Kidney epithelial cell (primary cell): ENCODE measurements at regions not wholly inside any gene's neighbourhood (a gene's known extent, or its start where the extent isn't known, plus 50 kb on each side); places are given as distances from the start of the nearest gene placed in this dataset.
"Not testable (repeated sequence)": the region's sequence is repeated elsewhere in the genome, so short reads cannot be mapped to it uniquely, and the experiment has no call there.

Experiments
- DNase-seq: peaks from one replicate; pipeline ENCODE4 v3.0.0-alpha.2; 2010; ENCODE audit warnings: low read depth
- H3K27me3 ChIP-seq: 2 replicates; pipeline ENCODE4 v1.6.0; 2011; ENCODE audit warnings: low read length; ENCODE audit not compliant: control insufficient read depth, insufficient read depth
- H3K36me3 ChIP-seq: 2 replicates; pipeline ENCODE4 v1.5.1; 2011; ENCODE audit warnings: low read length; ENCODE audit not compliant: control insufficient read depth, insufficient read depth
- H3K4me3 ChIP-seq: 2 replicates; pipeline ENCODE4 v1.5.1; 2011; ENCODE audit warnings: low read depth, mild to moderate bottlenecking, control low read depth, low read length
- TF ChIP-seq, protein P1 (sequence below): IDR thresholded peaks from 2 replicates; pipeline ENCODE4 v1.5.1; 2011; ENCODE audit warnings: mild to moderate bottlenecking, moderate library complexity, low read length, control low read depth, inconsistent platforms; ENCODE audit not compliant: insufficient read depth, poor library complexity, severe bottlenecking

DNA sequence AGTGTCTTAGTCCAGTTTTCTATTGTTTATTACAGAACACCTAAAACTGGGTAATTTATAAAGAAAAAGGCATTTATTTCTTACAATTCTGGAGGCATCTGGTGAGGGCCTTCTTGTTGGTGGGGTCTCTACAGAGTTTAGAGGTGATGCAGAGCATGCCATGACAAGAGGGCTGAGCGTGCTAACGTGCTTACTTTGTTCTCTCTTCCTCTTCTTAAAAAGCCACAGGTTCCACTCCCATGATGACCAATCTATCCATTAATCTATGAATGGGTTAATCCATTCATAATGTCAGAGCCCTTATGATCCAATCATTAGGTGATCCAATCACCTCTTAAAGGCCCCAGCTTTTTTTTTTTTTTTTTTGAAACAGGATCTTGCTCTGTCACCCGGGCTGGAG is 291.5 kb upstream of the GALNTL6 start:
- Histone ChIP-seq H3K36me3 (no peaks in the 10 kb centered on the region), H3K27me3 (no peaks in the 10 kb centered on the region), H3K4me3 (no peak overlapping the region)
- TF ChIP-seq, protein P1, sequence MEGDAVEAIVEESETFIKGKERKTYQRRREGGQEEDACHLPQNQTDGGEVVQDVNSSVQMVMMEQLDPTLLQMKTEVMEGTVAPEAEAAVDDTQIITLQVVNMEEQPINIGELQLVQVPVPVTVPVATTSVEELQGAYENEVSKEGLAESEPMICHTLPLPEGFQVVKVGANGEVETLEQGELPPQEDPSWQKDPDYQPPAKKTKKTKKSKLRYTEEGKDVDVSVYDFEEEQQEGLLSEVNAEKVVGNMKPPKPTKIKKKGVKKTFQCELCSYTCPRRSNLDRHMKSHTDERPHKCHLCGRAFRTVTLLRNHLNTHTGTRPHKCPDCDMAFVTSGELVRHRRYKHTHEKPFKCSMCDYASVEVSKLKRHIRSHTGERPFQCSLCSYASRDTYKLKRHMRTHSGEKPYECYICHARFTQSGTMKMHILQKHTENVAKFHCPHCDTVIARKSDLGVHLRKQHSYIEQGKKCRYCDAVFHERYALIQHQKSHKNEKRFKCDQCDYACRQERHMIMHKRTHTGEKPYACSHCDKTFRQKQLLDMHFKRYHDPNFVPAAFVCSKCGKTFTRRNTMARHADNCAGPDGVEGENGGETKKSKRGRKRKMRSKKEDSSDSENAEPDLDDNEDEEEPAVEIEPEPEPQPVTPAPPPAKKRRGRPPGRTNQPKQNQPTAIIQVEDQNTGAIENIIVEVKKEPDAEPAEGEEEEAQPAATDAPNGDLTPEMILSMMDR, result no peak
- DNase-seq, result no peak

DNA sequence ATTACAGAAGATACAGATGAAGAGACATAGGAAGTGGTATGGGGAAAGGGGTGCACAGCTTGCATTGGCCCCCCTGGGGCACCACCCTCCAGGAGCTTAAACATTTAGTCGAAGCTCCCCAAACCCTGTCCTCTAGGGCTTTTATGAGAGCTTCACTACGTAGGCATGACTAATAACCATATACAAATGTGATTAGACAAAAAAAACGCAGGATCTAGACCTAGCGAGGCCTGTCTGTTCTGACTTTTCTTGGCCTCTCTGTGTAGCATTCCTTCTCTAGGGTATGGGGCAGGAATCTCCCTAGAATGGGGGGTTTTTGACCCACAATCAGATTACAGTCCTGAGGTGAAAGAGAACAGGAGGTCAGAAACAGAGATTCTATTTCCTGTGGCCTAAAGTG is 293.7 kb upstream of the GALNTL6 start:
- Histone ChIP-seq H3K27me3 (no peaks in the 10 kb centered on the region), H3K36me3 (no peaks in the 10 kb centered on the region), H3K4me3 (no peak overlapping the region)
- TF ChIP-seq, protein P1, result no peak
- no peak for DNase-seq

DNA sequence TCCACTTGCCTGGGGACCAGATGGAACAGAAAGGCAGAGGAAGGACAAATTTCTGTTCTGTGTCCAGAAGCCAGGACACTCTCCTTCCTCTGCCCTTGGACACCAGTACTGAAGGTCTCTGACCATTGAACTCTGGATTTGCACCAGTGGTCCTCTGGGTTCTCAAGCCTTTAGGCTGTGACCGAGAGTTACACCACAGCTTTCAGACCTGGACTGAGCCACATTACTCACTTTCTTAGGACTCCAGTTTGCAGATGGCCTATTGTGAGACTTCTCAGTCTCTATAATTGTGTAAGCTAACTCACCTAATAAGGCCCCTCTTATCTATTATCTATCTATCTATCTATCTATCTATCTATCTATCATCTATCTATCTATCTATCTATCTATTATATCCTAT is 295.3 kb upstream of the GALNTL6 start:
- TF ChIP-seq, protein P1, result no peak
- Histone ChIP-seq H3K4me3 (no peak overlapping the region), H3K27me3 (no peaks in the 10 kb centered on the region), H3K36me3 (no peaks in the 10 kb centered on the region)
- DNase-seq, result no peak

DNA sequence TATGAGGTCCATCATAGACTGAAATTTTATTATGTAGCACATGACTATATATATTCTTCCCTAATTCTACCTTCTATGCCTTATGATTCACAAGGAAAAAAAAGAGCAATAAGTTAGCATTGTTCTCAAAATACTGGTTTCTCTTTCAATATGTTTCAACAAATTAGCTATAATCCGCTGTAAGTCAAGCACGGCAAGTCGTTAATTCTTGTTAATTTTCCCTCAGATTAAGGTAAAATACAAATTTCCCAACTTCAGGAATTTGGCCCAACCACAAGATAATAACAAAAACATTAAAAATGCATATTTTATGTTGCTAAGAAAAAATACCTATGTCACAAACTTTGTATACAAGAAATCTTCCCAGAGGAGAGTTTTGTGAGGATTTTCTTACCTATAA is 296.5 kb upstream of the GALNTL6 start:
- TF ChIP-seq, protein P1, result no peak
- DNase-seq, result no peak
- no peak overlapping the region for H3K4me3 ChIP-seq
- no peaks in the 10 kb centered on the region for H3K36me3 ChIP-seq
- H3K27me3 ChIP-seq, result no peaks in the 10 kb centered on the region

DNA sequence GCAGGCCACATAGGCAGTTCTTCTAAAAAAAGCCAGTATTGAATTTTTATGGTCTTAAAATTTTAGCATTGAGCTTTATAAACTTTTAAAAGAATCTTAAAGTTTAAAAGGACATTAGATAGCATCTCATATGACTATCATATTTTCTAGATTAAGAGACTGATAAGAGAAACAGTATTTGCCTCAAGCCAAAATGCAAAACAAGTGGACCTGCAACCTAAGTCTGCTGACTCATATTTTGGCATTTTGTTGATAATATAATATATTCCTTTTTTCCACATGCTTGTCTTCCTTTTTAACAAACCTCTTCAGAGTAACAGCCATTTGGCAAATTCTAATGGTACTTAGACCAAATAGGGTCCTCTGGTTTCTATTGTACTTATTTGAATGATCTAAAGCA is 328.5 kb upstream of the GALNTL6 start:
- no peak overlapping the region for H3K4me3 ChIP-seq
- H3K27me3 ChIP-seq, result no peaks in the 10 kb centered on the region
- no peaks in the 10 kb centered on the region for H3K36me3 ChIP-seq
- TF ChIP-seq, protein P1, result no peak
- DNase-seq, result no peak

DNA sequence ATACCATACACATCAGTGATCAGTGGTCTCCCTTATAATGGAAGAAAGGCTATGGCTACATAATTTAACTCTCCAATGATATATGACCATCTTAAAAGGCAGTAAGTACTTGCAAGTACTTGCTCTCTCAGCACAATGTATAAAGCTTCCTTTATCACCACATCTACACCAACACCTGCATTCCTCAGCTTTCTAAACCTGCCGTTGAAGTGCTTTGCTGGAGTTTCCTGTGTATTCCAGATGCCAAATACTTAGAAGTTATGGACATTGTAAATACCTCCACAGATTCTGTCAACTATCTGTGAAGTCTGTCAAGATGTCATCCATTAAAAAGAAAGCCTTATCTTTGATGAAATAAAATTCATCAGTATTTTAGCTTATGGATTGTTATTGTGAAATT is 335.0 kb upstream of the GALNTL6 start:
- Histone ChIP-seq H3K4me3 (no peak overlapping the region), H3K36me3 (no peaks in the 10 kb centered on the region), H3K27me3 (no peaks in the 10 kb centered on the region)
- no peak for DNase-seq
- TF ChIP-seq, protein P1, result no peak

DNA sequence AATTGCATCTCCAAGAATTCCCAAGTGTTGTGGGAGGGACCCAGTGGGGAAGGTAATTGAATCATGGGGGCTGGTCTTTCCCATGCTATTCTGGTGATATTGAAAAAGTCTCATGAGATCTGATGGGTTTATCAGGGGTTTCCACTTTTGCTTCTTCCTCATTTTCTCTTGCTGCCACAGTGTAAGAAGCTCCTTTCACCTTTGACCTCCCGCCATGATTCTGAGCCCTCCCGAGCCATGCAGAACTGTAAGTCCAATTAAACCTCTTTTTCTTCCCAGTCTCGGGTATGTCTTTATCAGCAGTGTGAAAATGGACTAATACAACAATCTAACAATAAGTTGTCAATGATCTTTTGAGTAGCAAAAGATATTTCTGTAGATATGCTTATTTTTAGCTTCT is 338.1 kb upstream of the GALNTL6 start:
- not testable (repeated sequence) for H3K27me3 ChIP-seq, H3K36me3 ChIP-seq, H3K4me3 ChIP-seq, DNase-seq
